K562 (cell line): ENCODE measurements at regions not wholly inside any gene's neighbourhood (a gene's known extent, or its start where the extent isn't known, plus 50 kb on each side); places are given as distances from the start of the nearest gene placed in this dataset.

Experiments used
- ATAC-seq: fragments of 200-7000 bp; cut with Tn5 transposase; 3 replicates; pipeline ENCODE4 v1.9.1; 2020; ENCODE audit warnings: moderate library complexity
- BruUV-seq: library from RNA; stranded (reverse); fragments of 400-500 nt; replicated peaks from 2 replicates; lab custom pipeline; 2021; lab: Mats Ljungman, UMichigan
- CTCF ChIA-PET: fragments of 300-600 bp; formaldehyde crosslinking; extraction: SDS; loops from one replicate; lab custom pipeline; 2021; ENCODE audit warnings: low intra/inter-chr PET ratio; lab: Yijun Ruan, JAX
- POLR2A ChIA-PET: fragments of 300-600, 350-650 bp; sonication (Branson Sonifier 250); formaldehyde crosslinking; extraction: SDS; loops from one replicate; lab custom pipeline; 2021; ENCODE audit warnings: antibody characterized with exemption, inconsistent platforms; lab: Yijun Ruan, JAX
- DNase-seq, 4 experiments: peaks; one replicate each; pipeline versions ENCODE4 v3.0.0 to v3.0.0-alpha.2; 2011 to 2018; ENCODE audit warnings: low spot score in 3 of 4, mixed read lengths in 3 of 4; ENCODE audit errors: extremely low read depth in 1 of 4
- FAIRE-seq: peaks from 2 replicates; lab custom pipeline; 2011; peaks lifted over from hg19 to GRCh38; lab: Jason Lieb, UNC
- H2AFZ ChIP-seq: 2 replicates; pipeline ENCODE4 v1.6.0; 2011; ENCODE audit warnings: low read depth, low read length, control low read depth, inconsistent platforms
- H3K27ac ChIP-seq: fragments of 200-600 bp; 3 replicates; pipeline ENCODE4 v1.8.0; 2011; ENCODE audit warnings: low read depth, mild to moderate bottlenecking, control low read depth, inconsistent platforms, low read length, moderate library complexity, mixed read lengths; ENCODE audit errors: extremely low read depth
- H3K27me3 ChIP-seq, 2 experiments: fragments of 300-600 bp in 1 of 2; 2 replicates in 1 of 2; 3 replicates in 1 of 2; pipeline versions ENCODE4 v1.6.0 to v1.8.0; 2011; ENCODE audit warnings: inconsistent platforms in 2 of 2, low read length in 2 of 2, mild to moderate bottlenecking in 1 of 2, mixed read lengths in 1 of 2, moderate library complexity in 1 of 2; ENCODE audit not compliant: control insufficient read depth in 2 of 2, insufficient read depth in 2 of 2
- H3K36me3 ChIP-seq: fragments of 300-600 bp; 3 replicates; pipeline ENCODE4 v1.8.0; 2011; ENCODE audit warnings: mild to moderate bottlenecking, low read length, inconsistent platforms; ENCODE audit not compliant: control insufficient read depth, insufficient read depth
- H3K4me1 ChIP-seq, 2 experiments: fragments of 200-600 bp in 1 of 2; replicated peaks in 1 of 2; 2 replicates in 1 of 2; 3 replicates in 1 of 2; pipeline versions ENCODE4 v1.5.1 to v1.8.0; 2011; ENCODE audit warnings: inconsistent platforms in 2 of 2, low read length in 2 of 2, mild to moderate bottlenecking in 1 of 2, mixed read lengths in 1 of 2, moderate library complexity in 1 of 2; ENCODE audit not compliant: control insufficient read depth in 2 of 2, insufficient read depth in 2 of 2
- H3K4me2 ChIP-seq: 2 replicates; pipeline ENCODE4 v1.6.1; 2011; ENCODE audit warnings: low read length, control low read depth, inconsistent platforms, mixed read lengths; ENCODE audit not compliant: insufficient read depth
- H3K4me3 ChIP-seq: fragments of 200-600 bp; sonication (generic), shearing (Covaris generic); 2 replicates; pipeline ENCODE4 v1.5.1; 2016; ENCODE audit warnings: control low read depth, inconsistent platforms
- H3K79me2 ChIP-seq: fragments of 200-600 bp; 3 replicates; pipeline ENCODE4 v1.8.0; 2011; ENCODE audit warnings: low read length, inconsistent platforms; ENCODE audit not compliant: control insufficient read depth, insufficient read depth
- H3K9ac ChIP-seq, 2 experiments: 2 replicates each; pipeline versions ENCODE4 v1.6.0 to v1.6.1; 2011; ENCODE audit warnings: low read depth in 2 of 2, low read length in 2 of 2, control low read depth in 1 of 2, inconsistent platforms in 1 of 2, mild to moderate bottlenecking in 1 of 2, mixed read lengths in 1 of 2; ENCODE audit not compliant: insufficient read depth in 1 of 2
- H3K9me1 ChIP-seq: one replicate; pipeline ENCODE4 v1.6.0; 2011; ENCODE audit warnings: inconsistent platforms, mild to moderate bottlenecking, low read length, moderate library complexity; ENCODE audit not compliant: control insufficient read depth, insufficient read depth
- H3K9me3 ChIP-seq: replicated peaks from 2 replicates; pipeline ENCODE4 v1.5.1; 2011; ENCODE audit warnings: low read depth, low read length, inconsistent platforms; ENCODE audit not compliant: control insufficient read depth, insufficient read depth
- H4K20me1 ChIP-seq: replicated peaks from 2 replicates; pipeline ENCODE4 v1.6.1; 2011; ENCODE audit warnings: low read length, inconsistent platforms, mixed read lengths; ENCODE audit not compliant: control insufficient read depth, insufficient read depth
- FOXM1 ChIP-seq, 2 experiments: fragments of 450-650 bp in 1 of 2; sonication (generic) in 1 of 2; formaldehyde crosslinking in 1 of 2; IDR thresholded peaks; 2 replicates each; pipeline versions ENCODE4 v1.6.1 to v1.9.0; 2017 to 2022; ENCODE audit warnings: low read depth in 2 of 2, mild to moderate bottlenecking in 2 of 2, missing genetic modification reagents in 1 of 2, moderate library complexity in 1 of 2
- KAT8 ChIP-seq: fragments of 450-650 bp; IDR thresholded peaks from 2 replicates; pipeline ENCODE4 v1.6.1; 2016; ENCODE audit warnings: low read depth, mild to moderate bottlenecking
- NFRKB ChIP-seq: fragments of 450-650 bp; IDR thresholded peaks from 2 replicates; pipeline ENCODE4 v1.6.1; 2016; ENCODE audit warnings: low read depth
- POLR2B ChIP-seq: fragments of 450-650 bp; IDR thresholded peaks from 2 replicates; pipeline ENCODE4 v1.6.1; 2018; ENCODE audit warnings: low read depth; ENCODE audit not compliant: partially characterized antibody
- SREBF1 ChIP-seq: fragments of 150-350 bp; IDR thresholded peaks from 2 replicates; pipeline ENCODE4 v1.6.1; 2014; ENCODE audit warnings: antibody characterized with exemption, low read depth, low read length, borderline replicate concordance
- SREBF2 ChIP-seq: sonication (generic); formaldehyde crosslinking; IDR thresholded peaks from 2 replicates; pipeline ENCODE4 v1.4.0; 2020; ENCODE audit warnings: mild to moderate bottlenecking, missing genetic modification reagents
- WGBS: fragments of 100-300 bp; shearing (Covaris generic); methylation state at CpG from one replicate; pipeline ENCODE4 v1.1.6; 2016; ENCODE audit warnings: low coverage, mixed read lengths; ENCODE audit not compliant: insufficient coverage; ENCODE audit errors: missing lambda C conversion rate; 5-methylcytosine and 5-hydroxymethylcytosine counted together
- in situ Hi-C: fragments of 300-500 bp; cut with MboI; formaldehyde crosslinking; loops from 4 replicates; pipeline ENCODE4 v1.15.0; 2018; ENCODE audit warnings: inconsistent platforms, mixed read lengths
- intact Hi-C: fragments of 100-400 bp; cut with micrococcal nuclease; formaldehyde crosslinking; loops from 2 replicates; pipeline ENCODE4 v1.14.2; 2022
- TF ChIP-seq, protein P1 (sequence below): fragments of 250-450 bp; sonication (Bioruptor Pico); IDR thresholded peaks from 2 replicates; pipeline ENCODE4 v1.4.0; 2020

DNA sequence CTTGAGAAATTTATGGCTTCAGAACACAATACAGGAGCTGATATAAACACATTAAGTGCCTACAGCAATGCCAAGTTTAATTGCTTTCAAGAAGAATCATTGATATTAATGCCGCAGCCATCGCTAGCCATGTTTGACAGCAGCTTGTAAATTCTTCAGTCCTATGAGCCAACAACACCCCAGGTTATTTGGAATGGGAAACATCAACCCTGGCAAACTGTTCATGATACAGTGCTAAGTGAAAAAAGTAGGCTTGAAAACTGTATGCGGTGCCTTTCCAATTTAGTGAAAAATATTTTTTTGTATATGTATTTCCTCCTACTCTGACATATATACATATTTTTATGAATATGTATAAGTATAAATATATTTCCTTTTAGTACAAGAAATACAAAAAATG lies 142.6 kb downstream of the CSNK2A3 start:
- Histone ChIP-seq H3K79me2 (no peaks in the 10 kb centered on the region), H3K36me3 (no peaks in the 10 kb centered on the region), H3K4me2 (no peak overlapping the region), H2AFZ (no peak overlapping the region), H3K27ac (no peak overlapping the region), H3K9me1 (no peaks in the 10 kb centered on the region), H3K9ac (no peak overlapping the region), H3K4me1 (no peaks in the 10 kb centered on the region), H3K27me3 (no peaks in the 10 kb centered on the region; a peak in 2 of 5 replicates), H3K9me3 (no peaks in the 10 kb centered on the region), H3K4me3 (no peak overlapping the region), H4K20me1 (no peaks in the 10 kb centered on the region)
- TF ChIP-seq FOXM1 (IDR thresholded peaks at IDR 0.05; ENCODE audit: low read depth) (no peak), FOXM1 (CRISPR knock-in tag; IDR thresholded peaks at IDR 0.05; ENCODE audit: low read depth) (no peak), KAT8 (no peak), POLR2B (no peak)
- TF ChIP-seq, protein P1, sequence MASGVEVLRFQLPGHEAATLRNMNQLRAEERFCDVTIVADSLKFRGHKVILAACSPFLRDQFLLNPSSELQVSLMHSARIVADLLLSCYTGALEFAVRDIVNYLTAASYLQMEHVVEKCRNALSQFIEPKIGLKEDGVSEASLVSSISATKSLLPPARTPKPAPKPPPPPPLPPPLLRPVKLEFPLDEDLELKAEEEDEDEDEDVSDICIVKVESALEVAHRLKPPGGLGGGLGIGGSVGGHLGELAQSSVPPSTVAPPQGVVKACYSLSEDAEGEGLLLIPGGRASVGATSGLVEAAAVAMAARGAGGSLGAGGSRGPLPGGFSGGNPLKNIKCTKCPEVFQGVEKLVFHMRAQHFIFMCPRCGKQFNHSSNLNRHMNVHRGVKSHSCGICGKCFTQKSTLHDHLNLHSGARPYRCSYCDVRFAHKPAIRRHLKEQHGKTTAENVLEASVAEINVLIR (CRISPR knock-in tag): no peak
- FAIRE-seq (no peak), ATAC-seq (no peak), DNase-seq (no peak)
- CTCF ChIA-PET: no interaction called here
- intact Hi-C loops (no loop called here), in situ Hi-C loops (no loop called here)
- no TSS peak for BruUV-seq
- WGBS: 2% methylated on average over 3 of the region's 3 CpGs
- POLR2A ChIA-PET: no interaction called here

DNA sequence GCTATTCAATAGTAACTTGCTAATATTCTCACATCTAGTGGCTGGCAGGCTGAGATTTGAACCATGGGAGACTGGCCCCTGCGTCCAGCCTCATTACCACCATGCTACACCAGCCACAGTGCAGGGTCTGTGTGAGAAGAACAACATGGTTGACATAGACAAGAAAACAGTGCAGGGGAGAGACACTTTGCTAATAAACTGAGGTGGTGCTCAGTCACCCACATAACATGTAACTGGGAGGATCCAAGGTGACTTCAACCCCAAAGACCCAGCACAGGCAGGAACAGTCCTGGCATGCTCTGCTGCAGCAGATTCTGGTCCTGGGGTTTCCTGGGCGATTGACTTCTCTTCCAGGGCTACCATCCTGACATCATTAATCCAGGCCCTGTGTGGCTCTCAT lies 143.1 kb downstream of the CSNK2A3 start:
- no TSS peak for BruUV-seq
- H3K36me3 ChIP-seq: no peaks in the 10 kb centered on the region
- WGBS: 0% methylated on average over 2 of the region's 2 CpGs
- no peaks in the 10 kb centered on the region for H4K20me1 ChIP-seq
- in situ Hi-C loops: no loop called here
- H3K27me3 ChIP-seq: no peaks in the 10 kb centered on the region; a peak in 2 of 5 replicates
- CTCF ChIA-PET: no interaction called here
- H3K9me1 ChIP-seq: no peaks in the 10 kb centered on the region
- no peaks in the 10 kb centered on the region for H3K79me2 ChIP-seq
- H3K4me2 ChIP-seq: no peak overlapping the region
- POLR2A ChIA-PET: no interaction called here
- TF ChIP-seq NFRKB (no peak), SREBF1 (no peak), SREBF2 (CRISPR knock-in tag) (no peak), POLR2B (no peak)
- no peak overlapping the region for H3K4me3 ChIP-seq
- no peaks in the 10 kb centered on the region for H3K4me1 ChIP-seq
- FAIRE-seq (no peak), DNase-seq (no peak), ATAC-seq (no peak)
- intact Hi-C loops: no loop called here
- no peaks in the 10 kb centered on the region for H3K9me3 ChIP-seq
- no peak overlapping the region for H3K9ac ChIP-seq
- H2AFZ ChIP-seq: no peak overlapping the region
- no peak overlapping the region for H3K27ac ChIP-seq
